H1 (cell line): ENCODE measurements at regions not wholly inside any gene's neighbourhood (a gene's known extent, or its start where the extent isn't known, plus 50 kb on each side); places are given as distances from the start of the nearest gene placed in this dataset.

ENCODE experiments used
- ATF2 ChIP-seq: IDR thresholded peaks from 2 replicates; pipeline ENCODE4 v1.6.1; 2012; ENCODE audit warnings: low read length, inconsistent platforms
- E2F6 ChIP-seq: IDR thresholded peaks from 2 replicates; pipeline ENCODE4 v1.6.1; 2012; ENCODE audit warnings: inconsistent platforms
- EP300 ChIP-seq, 2 experiments: IDR thresholded peaks; 1 replicate in 1 of 2; 2 replicates in 1 of 2; pipeline ENCODE4 v1.6.1; 2011 to 2012; ENCODE audit warnings: low read depth in 2 of 2, low read length in 2 of 2, mild to moderate bottlenecking in 2 of 2, borderline replicate concordance in 1 of 2, inconsistent platforms in 1 of 2, moderate library complexity in 1 of 2
- HDAC6 ChIP-seq: IDR thresholded peaks from one replicate; pipeline ENCODE4 v1.7.1; 2012; ENCODE audit warnings: low read depth, mild to moderate bottlenecking, inconsistent platforms, low read length, moderate library complexity
- JUN ChIP-seq: IDR thresholded peaks from 2 replicates; pipeline ENCODE4 v1.6.1; 2011; ENCODE audit warnings: low read depth, mild to moderate bottlenecking, improper control_type of control experiment, low read length
- KDM1A ChIP-seq: fragments of 200-600, 300-600 bp; sonication (generic); IDR thresholded peaks from 2 replicates; pipeline ENCODE4 v1.7.1; 2016; ENCODE audit warnings: mild to moderate bottlenecking, low read length, borderline replicate concordance
- KDM5A ChIP-seq: fragments of 200-600 bp; IDR thresholded peaks from 2 replicates; pipeline ENCODE4 v1.7.1; 2012; ENCODE audit warnings: mild to moderate bottlenecking, low read length, inconsistent platforms, mixed read lengths
- POLR2A ChIP-seq, 2 experiments: IDR thresholded peaks; 1 replicate in 1 of 2; 2 replicates in 1 of 2; pipeline ENCODE4 v1.6.1; 2011; ENCODE audit warnings: low read depth in 2 of 2, low read length in 2 of 2, mild to moderate bottlenecking in 2 of 2; ENCODE audit errors: control extremely low read depth in 1 of 2
- RBBP5 ChIP-seq: IDR thresholded peaks from 2 replicates; pipeline ENCODE4 v1.7.1; 2012; ENCODE audit warnings: low read depth, mild to moderate bottlenecking, inconsistent platforms, low read length, moderate library complexity, borderline replicate concordance
- TBP ChIP-seq: IDR thresholded peaks from 2 replicates; pipeline ENCODE4 v1.6.1; 2011; ENCODE audit warnings: low read depth, low read length, improper control_type of control experiment
- YY1 ChIP-seq: IDR thresholded peaks from 2 replicates; pipeline ENCODE4 v1.6.1; 2011; ENCODE audit warnings: low read depth, mild to moderate bottlenecking, low read length
- TF ChIP-seq, protein P1 (sequence below): IDR thresholded peaks from 2 replicates; pipeline ENCODE4 v1.6.1; 2012; ENCODE audit warnings: inconsistent platforms

DNA sequence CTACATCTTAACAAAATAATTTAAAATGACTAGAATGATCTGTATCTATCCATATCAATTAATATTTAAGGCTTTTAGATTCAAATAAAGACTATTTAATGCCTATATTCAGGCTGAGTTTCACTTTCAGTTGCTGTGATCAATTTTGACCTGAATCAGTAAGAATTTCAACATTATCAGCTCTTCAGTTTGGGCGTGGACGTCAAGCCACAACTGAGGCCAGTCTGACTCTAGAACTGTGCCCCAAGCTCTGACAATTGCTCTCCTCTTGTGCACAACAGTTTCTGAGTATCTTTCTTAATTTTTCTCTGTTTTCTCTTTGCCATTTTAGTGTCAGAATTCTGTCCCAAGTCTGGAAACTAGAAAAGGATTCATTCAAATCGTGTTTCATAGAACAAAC is 1095.5 kb downstream of the PLA2G4A start (continued):
- TF ChIP-seq, protein P1, sequence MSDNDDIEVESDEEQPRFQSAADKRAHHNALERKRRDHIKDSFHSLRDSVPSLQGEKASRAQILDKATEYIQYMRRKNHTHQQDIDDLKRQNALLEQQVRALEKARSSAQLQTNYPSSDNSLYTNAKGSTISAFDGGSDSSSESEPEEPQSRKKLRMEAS: no peak
- no peak for TF ChIP-seq KDM1A
- TF ChIP-seq TBP: no peak
- no peak for TF ChIP-seq E2F6
- TF ChIP-seq EP300 (IDR thresholded peaks at IDR 0.05; ENCODE audit: borderline replicate concordance in 1 of 2, low read depth in 2 of 2, low read length in 2 of 2): no peak
- TF ChIP-seq ATF2: no peak
- no peak for TF ChIP-seq RBBP5
- no peak for TF ChIP-seq POLR2A (IDR thresholded peaks at IDR 0.05; ENCODE audit: control extremely low read depth in 1 of 2, low read depth in 2 of 2, low read length in 2 of 2)
- no peak for TF ChIP-seq HDAC6
- no peak for TF ChIP-seq KDM5A
- TF ChIP-seq JUN: no peak
- no peak for TF ChIP-seq YY1
